ENCODE measurements at regions not wholly inside any gene's neighbourhood (a gene's known extent, or its start where the extent isn't known, plus 50 kb on each side); places are given as distances from the start of the nearest gene placed in this dataset.

- DNase-seq (ENCODE audit: low read depth in 4 of 6, low spot score in 6 of 6): peak in 4 of 6 donors; percentile 65 to 96 (median 78)
- 16% methylated on average over 7 of the region's 8 CpGs for WGBS (ENCODE audit: insufficient coverage)
- Histone ChIP-seq H3K27ac (ENCODE audit: low read depth, low read length) (no peak overlapping the region), H3K27me3 (ENCODE audit: control insufficient read depth, insufficient read depth, low read length) (no peaks in the 10 kb centered on the region), H3K9me3 (ENCODE audit: control insufficient read depth, insufficient read depth, low read length) (no peaks in the 10 kb centered on the region), H3K36me3 (ENCODE audit: control insufficient read depth, insufficient read depth, low read length) (peaks cover 17% of the 10 kb centered on the region), H3K4me3 (ENCODE audit: low read depth, low read length) (peak overlapping the region; percentile 7), H3K4me1 (ENCODE audit: control insufficient read depth, insufficient read depth, low read length) (peaks cover 25% of the 10 kb centered on the region)
Measured at GRCh38 chr15:62742409-62743171, 300.0 kb upstream of the TPM1 start.

- no peaks in the 10 kb centered on the region for H3K27me3 ChIP-seq (ENCODE audit: control insufficient read depth, insufficient read depth, low read length)
- no peak overlapping the region for H3K4me3 ChIP-seq (ENCODE audit: low read depth, low read length)
- peaks cover 11% of the 10 kb centered on the region for H3K4me1 ChIP-seq (ENCODE audit: control insufficient read depth, insufficient read depth, low read length)
- WGBS (ENCODE audit: insufficient coverage): 83% methylated on average over 3 of the region's 8 CpGs
- peaks cover 8% of the 10 kb centered on the region for H3K36me3 ChIP-seq (ENCODE audit: control insufficient read depth, insufficient read depth, low read length)
- H3K27ac ChIP-seq (ENCODE audit: low read depth, low read length): no peak overlapping the region
- no peak for DNase-seq (ENCODE audit: low read depth in 4 of 6, low spot score in 6 of 6)
- H3K9me3 ChIP-seq (ENCODE audit: control insufficient read depth, insufficient read depth, low read length): no peaks in the 10 kb centered on the region
Measured at GRCh38 chr15:62745621-62746225, 296.8 kb upstream of the TPM1 start.

- no peak overlapping the region for H3K27ac ChIP-seq (ENCODE audit: low read depth, low read length)
Measured at GRCh38 chr15:62748196-62748595, 294.4 kb upstream of the TPM1 start.

DNA sequence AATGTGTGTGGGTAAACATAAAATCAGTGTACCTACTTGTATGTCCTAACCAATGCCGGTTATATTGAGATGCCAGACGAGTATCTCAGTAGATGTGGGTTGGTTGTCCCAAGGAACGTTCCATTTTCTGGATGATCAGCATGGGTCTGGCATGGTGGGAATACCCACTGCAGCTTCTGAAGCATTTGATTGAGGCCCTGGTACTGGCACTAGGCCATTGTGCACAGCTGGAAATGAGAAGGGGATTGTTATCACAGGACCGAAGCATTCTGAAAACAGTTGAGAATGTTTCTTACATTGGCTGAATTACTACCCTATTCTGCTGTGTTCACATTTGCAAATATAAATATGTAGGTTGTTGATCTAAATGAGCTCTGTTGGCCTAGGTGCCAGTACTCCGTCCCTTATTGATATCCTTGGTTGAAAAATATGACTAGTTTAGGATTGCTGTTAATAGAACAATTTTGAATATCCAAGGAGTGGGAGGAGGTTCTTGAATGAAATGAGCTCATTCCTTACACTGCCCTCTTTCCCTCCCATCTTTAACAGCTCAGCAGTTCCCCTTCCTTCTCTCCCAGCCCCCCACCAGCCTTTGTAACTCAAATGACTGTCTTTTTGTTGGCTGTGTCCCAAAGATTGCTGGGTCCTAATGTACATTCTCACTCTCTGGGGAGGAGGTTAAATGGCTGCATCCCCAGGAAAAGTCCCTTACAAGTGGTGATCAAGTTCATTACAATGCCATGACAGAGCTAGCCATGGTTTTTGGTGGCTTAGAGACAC, 293.3 kb upstream of the TPM1 start:
- no peaks in the 10 kb centered on the region for H3K27me3 ChIP-seq (ENCODE audit: control insufficient read depth, insufficient read depth, low read length)
- peak overlapping the region; percentile 61 for H3K27ac ChIP-seq (ENCODE audit: low read depth, low read length)
- WGBS (ENCODE audit: insufficient coverage): 52% methylated on average over 3 of the region's 5 CpGs
- peak in 2 of 6 donors; percentile 29 to 59 for DNase-seq (ENCODE audit: low read depth in 4 of 6, low spot score in 6 of 6)
- peaks cover 15% of the 10 kb centered on the region for H3K36me3 ChIP-seq (ENCODE audit: control insufficient read depth, insufficient read depth, low read length)
- H3K9me3 ChIP-seq (ENCODE audit: control insufficient read depth, insufficient read depth, low read length): no peaks in the 10 kb centered on the region
- no peaks in the 10 kb centered on the region for H3K4me1 ChIP-seq (ENCODE audit: control insufficient read depth, insufficient read depth, low read length)
- no peak overlapping the region for H3K4me3 ChIP-seq (ENCODE audit: low read depth, low read length)

More at GRCh38 chr15:62748196-62748595, 294.4 kb upstream of the TPM1 start:
- 64% methylated on average over 2 of the region's 5 CpGs for WGBS (ENCODE audit: insufficient coverage)
- no peak for DNase-seq (ENCODE audit: low read depth in 4 of 6, low spot score in 6 of 6)
- H3K9me3 ChIP-seq (ENCODE audit: control insufficient read depth, insufficient read depth, low read length): no peaks in the 10 kb centered on the region
- no peak overlapping the region for H3K4me3 ChIP-seq (ENCODE audit: low read depth, low read length)
- H3K27me3 ChIP-seq (ENCODE audit: control insufficient read depth, insufficient read depth, low read length): no peaks in the 10 kb centered on the region
- peaks cover 15% of the 10 kb centered on the region for H3K36me3 ChIP-seq (ENCODE audit: control insufficient read depth, insufficient read depth, low read length)
- H3K4me1 ChIP-seq (ENCODE audit: control insufficient read depth, insufficient read depth, low read length): peaks cover 4% of the 10 kb centered on the region

DNA sequence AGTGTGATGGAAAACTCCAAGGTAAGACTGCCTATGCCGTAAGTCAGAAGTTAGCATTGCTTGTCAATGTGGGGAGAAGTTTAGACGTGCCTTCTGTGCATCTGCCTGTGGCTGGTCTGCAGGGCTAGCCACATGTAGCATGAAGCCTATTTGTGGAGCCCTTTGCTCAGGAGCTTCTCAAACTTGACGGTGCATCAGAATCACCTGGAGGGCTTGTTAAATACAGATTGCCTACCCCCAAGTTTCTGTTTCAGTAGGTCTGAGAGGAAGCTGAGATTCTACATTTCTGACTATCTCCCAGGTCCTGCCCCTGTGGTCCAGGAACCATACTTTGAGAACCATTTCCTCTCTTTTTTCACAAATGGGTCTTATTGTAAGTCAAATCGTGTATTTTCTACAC, 292.1 kb upstream of the TPM1 start:
- Histone ChIP-seq H3K4me3 (ENCODE audit: low read depth, low read length) (no peak overlapping the region), H3K27ac (ENCODE audit: low read depth, low read length) (no peak overlapping the region), H3K27me3 (ENCODE audit: control insufficient read depth, insufficient read depth, low read length) (no peaks in the 10 kb centered on the region), H3K4me1 (ENCODE audit: control insufficient read depth, insufficient read depth, low read length) (no peaks in the 10 kb centered on the region), H3K36me3 (ENCODE audit: control insufficient read depth, insufficient read depth, low read length) (peaks cover 20% of the 10 kb centered on the region), H3K9me3 (ENCODE audit: control insufficient read depth, insufficient read depth, low read length) (no peaks in the 10 kb centered on the region)
- DNase-seq (ENCODE audit: low read depth in 4 of 6, low spot score in 6 of 6): no peak
- WGBS (ENCODE audit: insufficient coverage): 97% methylated on average over 3 of the region's 4 CpGs

DNA sequence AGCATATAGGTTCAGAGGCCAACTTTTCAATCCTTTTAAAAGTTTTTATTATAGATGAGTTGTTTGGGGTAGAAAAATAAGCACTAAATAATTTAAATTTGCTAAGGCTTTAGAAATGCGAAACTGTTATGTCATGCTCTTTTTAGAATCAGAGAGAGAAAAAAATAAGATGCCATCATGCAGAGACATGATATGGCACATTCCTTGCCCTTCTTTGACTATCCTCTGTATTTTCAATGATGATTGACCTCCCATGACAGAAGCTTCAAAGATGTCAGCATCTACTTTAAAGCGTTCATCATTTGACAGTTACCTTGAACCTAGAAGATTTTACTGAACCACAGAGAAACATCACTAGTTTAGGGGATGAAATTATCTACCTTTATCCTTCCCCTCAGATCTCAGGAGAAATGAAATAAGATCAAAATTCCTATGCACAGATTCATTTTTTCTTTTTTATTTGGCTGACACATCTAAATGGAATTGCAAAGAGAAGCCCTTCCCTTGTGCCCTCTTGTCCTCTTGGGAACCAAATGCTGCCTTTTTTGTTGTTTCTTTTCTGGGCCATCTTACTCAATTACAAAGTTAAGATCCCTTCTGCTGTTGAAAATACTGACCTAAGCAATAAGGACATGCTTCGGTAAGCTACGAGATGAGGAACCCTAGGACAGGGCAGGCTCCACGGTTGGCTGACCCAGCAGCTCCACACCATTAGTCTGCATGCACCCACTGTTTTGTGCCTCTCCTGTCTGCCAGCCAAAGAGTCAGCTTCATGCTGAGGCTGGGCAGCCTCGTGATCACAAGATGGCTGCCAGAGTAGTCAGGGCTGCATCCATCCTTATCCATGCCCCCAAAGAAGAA, 289.7 kb upstream of the TPM1 start:
- 96% methylated on average over 4 of the region's 6 CpGs for WGBS (ENCODE audit: insufficient coverage)
- H3K4me1 ChIP-seq (ENCODE audit: control insufficient read depth, insufficient read depth, low read length): peaks cover 17% of the 10 kb centered on the region
- H3K27ac ChIP-seq (ENCODE audit: low read depth, low read length): no peak overlapping the region
- peaks cover 29% of the 10 kb centered on the region for H3K36me3 ChIP-seq (ENCODE audit: control insufficient read depth, insufficient read depth, low read length)
- no peaks in the 10 kb centered on the region for H3K27me3 ChIP-seq (ENCODE audit: control insufficient read depth, insufficient read depth, low read length)
- no peaks in the 10 kb centered on the region for H3K9me3 ChIP-seq (ENCODE audit: control insufficient read depth, insufficient read depth, low read length)
- H3K4me3 ChIP-seq (ENCODE audit: low read depth, low read length): no peak overlapping the region
- DNase-seq (ENCODE audit: low read depth in 4 of 6, low spot score in 6 of 6): no peak

DNA sequence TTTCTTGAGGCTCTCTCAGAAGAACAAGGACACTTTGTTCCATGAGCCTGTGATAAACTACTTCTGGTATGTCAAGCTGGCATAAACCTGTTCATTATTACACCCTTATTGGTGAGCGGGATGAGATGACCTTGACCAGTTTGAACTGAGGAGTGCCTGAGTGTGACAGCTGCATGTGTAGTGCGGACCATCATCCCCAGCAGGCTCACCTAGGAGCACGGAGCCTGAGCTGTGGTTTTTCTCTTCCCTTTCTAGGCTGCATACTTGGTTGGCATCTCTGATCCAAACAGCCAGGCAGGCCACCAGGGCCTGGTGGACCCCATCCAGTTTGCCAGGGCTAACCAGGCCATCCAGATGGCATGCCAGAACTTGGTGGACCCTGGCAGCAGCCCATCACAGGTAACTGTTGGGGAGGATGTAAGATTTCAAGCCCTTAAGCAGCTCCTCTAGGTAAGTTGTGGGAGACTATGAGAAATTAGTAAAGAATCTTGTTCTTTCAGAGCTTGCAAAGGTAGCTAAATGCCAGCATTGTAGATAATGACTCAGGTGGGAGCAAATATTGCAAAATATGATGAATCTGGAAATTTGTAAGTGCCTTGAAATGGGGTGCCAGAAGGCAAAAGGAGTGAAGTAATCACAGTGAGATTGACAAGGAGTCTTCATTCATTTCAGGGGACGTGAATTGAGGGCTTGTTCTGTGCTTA, 288.9 kb upstream of the TPM1 start:
- Histone ChIP-seq H3K4me3 (ENCODE audit: low read depth, low read length) (no peak overlapping the region), H3K27me3 (ENCODE audit: control insufficient read depth, insufficient read depth, low read length) (no peaks in the 10 kb centered on the region), H3K27ac (ENCODE audit: low read depth, low read length) (no peak overlapping the region), H3K9me3 (ENCODE audit: control insufficient read depth, insufficient read depth, low read length) (no peaks in the 10 kb centered on the region), H3K36me3 (ENCODE audit: control insufficient read depth, insufficient read depth, low read length) (peaks cover 29% of the 10 kb centered on the region), H3K4me1 (ENCODE audit: control insufficient read depth, insufficient read depth, low read length) (peaks cover 25% of the 10 kb centered on the region)
- WGBS (ENCODE audit: insufficient coverage): 96% methylated on average over 3 of the region's 4 CpGs
- DNase-seq (ENCODE audit: low read depth in 4 of 6, low spot score in 6 of 6): no peak

GRCh38 chr15:62756326-62756994, 286.1 kb upstream of the TPM1 start:
- 66% methylated on average over 4 of the region's 6 CpGs for WGBS (ENCODE audit: insufficient coverage)
- no peaks in the 10 kb centered on the region for H3K27me3 ChIP-seq (ENCODE audit: control insufficient read depth, insufficient read depth, low read length)
- H3K36me3 ChIP-seq (ENCODE audit: control insufficient read depth, insufficient read depth, low read length): peaks cover 29% of the 10 kb centered on the region
- no peak overlapping the region for H3K4me3 ChIP-seq (ENCODE audit: low read depth, low read length)
- no peaks in the 10 kb centered on the region for H3K9me3 ChIP-seq (ENCODE audit: control insufficient read depth, insufficient read depth, low read length)
- no peak for DNase-seq (ENCODE audit: low read depth in 4 of 6, low spot score in 6 of 6)
- peaks cover 28% of the 10 kb centered on the region for H3K4me1 ChIP-seq (ENCODE audit: control insufficient read depth, insufficient read depth, low read length)
- H3K27ac ChIP-seq (ENCODE audit: low read depth, low read length): no peak overlapping the region
